ENCODE measurements at regions not wholly inside any gene's neighbourhood (a gene's known extent, or its start where the extent isn't known, plus 50 kb on each side); places are given as distances from the start of the nearest gene placed in this dataset.
"Not testable (repeated sequence)": the region's sequence is repeated elsewhere in the genome, so short reads cannot be mapped to it uniquely, and the experiment has no call there.

- not testable (repeated sequence) for DNase-seq (ENCODE audit: low spot score)
Measured at GRCh38 chr17:20654575-20654974, 75.1 kb downstream of the CDRT15L2 start.

GRCh38 chr17:20665103-20665955 lies 85.8 kb downstream of the CDRT15L2 start:
- H2BK120ac ChIP-seq (ENCODE audit: low read depth, low read length); H3K14ac ChIP-seq (ENCODE audit: low read length); H3K79me1 ChIP-seq (ENCODE audit: low read depth, low read length); H3K4ac ChIP-seq (ENCODE audit: low read length); H4K8ac ChIP-seq (ENCODE audit: low read depth, low read length); H2AK5ac ChIP-seq (ENCODE audit: low read depth, low read length); H3K9me3 ChIP-seq (replicated peaks in 1 of 2; ENCODE audit: control insufficient read depth in 2 of 2, insufficient read depth in 1 of 2, low read depth in 1 of 2, low read length in 2 of 2); H3K9ac ChIP-seq (ENCODE audit: low read depth, low read length, poor library complexity); DNase-seq (ENCODE audit: low spot score); H3K4me1 ChIP-seq (ENCODE audit: control insufficient read depth in 2 of 2, insufficient read depth in 1 of 2, low read depth in 1 of 2, low read length in 2 of 2); H3K18ac ChIP-seq (ENCODE audit: low read length); H4K91ac ChIP-seq (ENCODE audit: low read depth, low read length, poor library complexity); H2BK5ac ChIP-seq (ENCODE audit: low read length); H3K4me2 ChIP-seq (ENCODE audit: insufficient read depth, low read length, poor library complexity, severe bottlenecking); H3K23ac ChIP-seq (ENCODE audit: low read depth, low read length, poor library complexity); H2BK15ac ChIP-seq (ENCODE audit: low read length); H3K36me3 ChIP-seq (replicated peaks in 1 of 2; ENCODE audit: control insufficient read depth in 2 of 2, insufficient read depth in 2 of 2, low read length in 2 of 2); H2BK12ac ChIP-seq (ENCODE audit: low read length); H3K27me3 ChIP-seq (ENCODE audit: control insufficient read depth in 3 of 3, insufficient read depth in 3 of 3, low read depth in 1 of 3, low read length in 3 of 3); H2AFZ ChIP-seq (ENCODE audit: low read length); H3K27ac ChIP-seq (replicated peaks; ENCODE audit: low read length); H3K4me3 ChIP-seq (ENCODE audit: low read length in 2 of 2): not testable (repeated sequence)
- no CpG with 5 or more reads among the region's 6 CpGs for WGBS, 2 donors (ENCODE audit: extremely low coverage in 2 of 2, insufficient read length in 2 of 2, insufficient replicate concordance in 1 of 2)

More at GRCh38 chr17:20654575-20654974, 75.1 kb downstream of the CDRT15L2 start:
- not testable (repeated sequence) for H3K79me1 ChIP-seq (ENCODE audit: low read depth, low read length); H3K9ac ChIP-seq (ENCODE audit: low read depth, low read length, poor library complexity); H4K8ac ChIP-seq (ENCODE audit: low read depth, low read length); H2AFZ ChIP-seq (ENCODE audit: low read length); H4K91ac ChIP-seq (ENCODE audit: low read depth, low read length, poor library complexity); H2AK5ac ChIP-seq (ENCODE audit: low read depth, low read length); H3K4me2 ChIP-seq (ENCODE audit: insufficient read depth, low read length, poor library complexity, severe bottlenecking); H3K18ac ChIP-seq (ENCODE audit: low read length); H3K4ac ChIP-seq (ENCODE audit: low read length); H3K9me3 ChIP-seq (replicated peaks in 1 of 2; ENCODE audit: control insufficient read depth in 2 of 2, insufficient read depth in 1 of 2, low read depth in 1 of 2, low read length in 2 of 2); H2BK12ac ChIP-seq (ENCODE audit: low read length); H3K14ac ChIP-seq (ENCODE audit: low read length); H2BK5ac ChIP-seq (ENCODE audit: low read length); H3K4me3 ChIP-seq (ENCODE audit: low read length in 2 of 2); H2BK120ac ChIP-seq (ENCODE audit: low read depth, low read length); H3K36me3 ChIP-seq (replicated peaks in 1 of 2; ENCODE audit: control insufficient read depth in 2 of 2, insufficient read depth in 2 of 2, low read length in 2 of 2); H3K4me1 ChIP-seq (ENCODE audit: control insufficient read depth in 2 of 2, insufficient read depth in 1 of 2, low read depth in 1 of 2, low read length in 2 of 2); H3K27me3 ChIP-seq (ENCODE audit: control insufficient read depth in 3 of 3, insufficient read depth in 3 of 3, low read depth in 1 of 3, low read length in 3 of 3); H2BK15ac ChIP-seq (ENCODE audit: low read length); H3K23ac ChIP-seq (ENCODE audit: low read depth, low read length, poor library complexity); H3K27ac ChIP-seq (replicated peaks; ENCODE audit: low read length)
- no CpG with 5 or more reads among the region's 12 CpGs for WGBS, 2 donors (ENCODE audit: extremely low coverage in 2 of 2, insufficient read length in 2 of 2, insufficient replicate concordance in 1 of 2)

GRCh38 chr17:20666689-20667088 lies 87.2 kb downstream of the CDRT15L2 start:
- not testable (repeated sequence) for H2AFZ ChIP-seq (ENCODE audit: low read length); H2BK15ac ChIP-seq (ENCODE audit: low read length); H4K8ac ChIP-seq (ENCODE audit: low read depth, low read length); H2BK12ac ChIP-seq (ENCODE audit: low read length); H3K23ac ChIP-seq (ENCODE audit: low read depth, low read length, poor library complexity); DNase-seq (ENCODE audit: low spot score); H2AK5ac ChIP-seq (ENCODE audit: low read depth, low read length); H3K27me3 ChIP-seq (ENCODE audit: control insufficient read depth in 3 of 3, insufficient read depth in 3 of 3, low read depth in 1 of 3, low read length in 3 of 3); H2BK5ac ChIP-seq (ENCODE audit: low read length); H3K4me1 ChIP-seq (ENCODE audit: control insufficient read depth in 2 of 2, insufficient read depth in 1 of 2, low read depth in 1 of 2, low read length in 2 of 2); H3K4ac ChIP-seq (ENCODE audit: low read length); H2BK120ac ChIP-seq (ENCODE audit: low read depth, low read length); H3K36me3 ChIP-seq (replicated peaks in 1 of 2; ENCODE audit: control insufficient read depth in 2 of 2, insufficient read depth in 2 of 2, low read length in 2 of 2); H3K9ac ChIP-seq (ENCODE audit: low read depth, low read length, poor library complexity); H3K4me3 ChIP-seq (ENCODE audit: low read length in 2 of 2); H3K9me3 ChIP-seq (replicated peaks in 1 of 2; ENCODE audit: control insufficient read depth in 2 of 2, insufficient read depth in 1 of 2, low read depth in 1 of 2, low read length in 2 of 2); H3K18ac ChIP-seq (ENCODE audit: low read length); H3K79me1 ChIP-seq (ENCODE audit: low read depth, low read length); H3K14ac ChIP-seq (ENCODE audit: low read length); H3K4me2 ChIP-seq (ENCODE audit: insufficient read depth, low read length, poor library complexity, severe bottlenecking); H3K27ac ChIP-seq (replicated peaks; ENCODE audit: low read length); H4K91ac ChIP-seq (ENCODE audit: low read depth, low read length, poor library complexity)
- WGBS, 2 donors (ENCODE audit: extremely low coverage in 2 of 2, insufficient read length in 2 of 2, insufficient replicate concordance in 1 of 2) = no CpG with 5 or more reads among the region's 6 CpGs

DNA sequence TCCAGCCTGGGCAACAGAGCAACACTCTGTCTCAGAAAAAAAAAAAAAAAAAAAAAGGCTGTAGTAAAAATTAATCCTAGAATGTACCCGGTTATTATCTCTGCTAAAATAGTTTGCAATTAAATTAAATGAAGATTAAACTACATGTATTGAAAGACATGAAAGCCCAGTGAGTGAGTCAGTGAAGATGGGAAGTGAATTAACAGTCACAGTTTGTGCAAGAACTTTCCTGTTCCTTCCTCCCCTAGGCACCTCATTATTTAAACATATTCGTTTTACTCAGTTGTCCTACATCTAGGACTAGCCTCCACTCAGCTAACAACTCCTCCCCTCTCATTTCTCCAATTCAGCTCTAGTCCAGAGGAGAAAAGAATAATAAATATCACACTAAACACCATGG lies 88.2 kb downstream of the CDRT15L2 start:
- no CpG with 5 or more reads among the region's 2 CpGs for WGBS, 2 donors (ENCODE audit: extremely low coverage in 2 of 2, insufficient read length in 2 of 2, insufficient replicate concordance in 1 of 2)
- H4K8ac ChIP-seq (ENCODE audit: low read depth, low read length); H3K27me3 ChIP-seq (ENCODE audit: control insufficient read depth in 3 of 3, insufficient read depth in 3 of 3, low read depth in 1 of 3, low read length in 3 of 3); H2AK5ac ChIP-seq (ENCODE audit: low read depth, low read length); H2BK120ac ChIP-seq (ENCODE audit: low read depth, low read length); H3K4me2 ChIP-seq (ENCODE audit: insufficient read depth, low read length, poor library complexity, severe bottlenecking); H2BK12ac ChIP-seq (ENCODE audit: low read length); DNase-seq (ENCODE audit: low spot score); H3K9ac ChIP-seq (ENCODE audit: low read depth, low read length, poor library complexity); H3K23ac ChIP-seq (ENCODE audit: low read depth, low read length, poor library complexity); H3K27ac ChIP-seq (replicated peaks; ENCODE audit: low read length); H3K4ac ChIP-seq (ENCODE audit: low read length); H3K14ac ChIP-seq (ENCODE audit: low read length); H2BK15ac ChIP-seq (ENCODE audit: low read length); H3K9me3 ChIP-seq (replicated peaks in 1 of 2; ENCODE audit: control insufficient read depth in 2 of 2, insufficient read depth in 1 of 2, low read depth in 1 of 2, low read length in 2 of 2); H3K18ac ChIP-seq (ENCODE audit: low read length); H3K4me3 ChIP-seq (ENCODE audit: low read length in 2 of 2); H3K79me1 ChIP-seq (ENCODE audit: low read depth, low read length); H2AFZ ChIP-seq (ENCODE audit: low read length); H2BK5ac ChIP-seq (ENCODE audit: low read length); H4K91ac ChIP-seq (ENCODE audit: low read depth, low read length, poor library complexity); H3K4me1 ChIP-seq (ENCODE audit: control insufficient read depth in 2 of 2, insufficient read depth in 1 of 2, low read depth in 1 of 2, low read length in 2 of 2); H3K36me3 ChIP-seq (replicated peaks in 1 of 2; ENCODE audit: control insufficient read depth in 2 of 2, insufficient read depth in 2 of 2, low read length in 2 of 2): not testable (repeated sequence)
